Fibroblast of lung (primary cell): ENCODE measurements at regions not wholly inside any gene's neighbourhood (a gene's known extent, or its start where the extent isn't known, plus 50 kb on each side); places are given as distances from the start of the nearest gene placed in this dataset.

ENCODE experiments used
- CTCF ChIP-seq, 2 donors: IDR thresholded peaks in 1 of 2; conservative IDR thresholded peaks in 1 of 2; 1 replicate in 1 of 2; 2 replicates in 1 of 2; pipeline ENCODE4 v1.5.1; 2011 to 2012; ENCODE audit warnings: low read length in 2 of 2, control low read depth in 1 of 2, inconsistent platforms in 1 of 2, low read depth in 1 of 2, mild to moderate bottlenecking in 1 of 2
- EZH2 ChIP-seq: IDR thresholded peaks from 2 replicates; pipeline ENCODE4 v1.5.1; 2012; ENCODE audit warnings: low read length, control low read depth, mild to moderate bottlenecking; ENCODE audit errors: missing control alignments

- TF ChIP-seq CTCF (conservative IDR thresholded peaks at IDR 0.05 in 1 of 2, IDR thresholded peaks at IDR 0.05 in 1 of 2; ENCODE audit: low read depth in 1 of 2, low read length in 2 of 2) = no peak
- TF ChIP-seq EZH2 = no peak
Measured at GRCh38 chr3:22306454-22306853, 555.4 kb upstream of the ZNF385D start.
